ENCODE measurements at regions not wholly inside any gene's neighbourhood (a gene's known extent, or its start where the extent isn't known, plus 50 kb on each side); places are given as distances from the start of the nearest gene placed in this dataset.
A peak's percentile ranks its signal among the peaks of the same experiment; 100 is the strongest.
"Not testable (repeated sequence)": the region's sequence is repeated elsewhere in the genome, so short reads cannot be mapped to it uniquely, and the experiment has no call there.

GRCh38 chr4:134501973-134502643, 300.5 kb upstream of the PABPC4L start:
- H3K27ac ChIP-seq: no peak overlapping the region
- no peak for DNase-seq
- no peaks in the 10 kb centered on the region for H3K36me3 ChIP-seq (replicated peaks)
- in situ Hi-C loops (cut with HindIII; ENCODE audit: low pct_ligation_motif_present, low sequenced_read_pairs): no loop called here
- no peak for TF ChIP-seq CTCF (IDR thresholded peaks at IDR 0.05; ENCODE audit: low read depth, low read length, missing control alignments)
- no peak overlapping the region for H3K4me3 ChIP-seq (ENCODE audit: low read depth, low read length)
- no peaks in the 10 kb centered on the region for H3K27me3 ChIP-seq (replicated peaks)

- H3K4me3 ChIP-seq (ENCODE audit: low read depth, low read length); in situ Hi-C loops (cut with HindIII; ENCODE audit: low pct_ligation_motif_present, low sequenced_read_pairs); H3K27me3 ChIP-seq (replicated peaks); DNase-seq; H3K36me3 ChIP-seq (replicated peaks); H3K27ac ChIP-seq: not testable (repeated sequence)
These were observed 299.9 kb upstream of the PABPC4L start for GRCh38 chr4:134501488-134501887.

- Histone ChIP-seq H3K27ac (no peak overlapping the region), H3K27me3 (replicated peaks) (no peaks in the 10 kb centered on the region), H3K36me3 (replicated peaks) (no peaks in the 10 kb centered on the region), H3K4me3 (ENCODE audit: low read depth, low read length) (no peak overlapping the region)
- in situ Hi-C loops (cut with HindIII; ENCODE audit: low pct_ligation_motif_present, low sequenced_read_pairs): no loop called here
- TF ChIP-seq CTCF (IDR thresholded peaks at IDR 0.05; ENCODE audit: low read depth, low read length, missing control alignments): no peak
- DNase-seq: no peak
These were observed 297.5 kb upstream of the PABPC4L start for GRCh38 chr4:134499074-134499473.

- Histone ChIP-seq H3K4me3 (ENCODE audit: low read depth, low read length) (no peak overlapping the region), H3K36me3 (replicated peaks) (no peaks in the 10 kb centered on the region), H3K27me3 (replicated peaks) (no peaks in the 10 kb centered on the region), H3K27ac (no peak overlapping the region)
- in situ Hi-C loops (cut with HindIII; ENCODE audit: low pct_ligation_motif_present, low sequenced_read_pairs): no loop called here
- TF ChIP-seq CTCF (IDR thresholded peaks at IDR 0.05; ENCODE audit: low read depth, low read length, missing control alignments): no peak
- no peak for DNase-seq
These were observed 289.3 kb upstream of the PABPC4L start for GRCh38 chr4:134490863-134491262.

DNA sequence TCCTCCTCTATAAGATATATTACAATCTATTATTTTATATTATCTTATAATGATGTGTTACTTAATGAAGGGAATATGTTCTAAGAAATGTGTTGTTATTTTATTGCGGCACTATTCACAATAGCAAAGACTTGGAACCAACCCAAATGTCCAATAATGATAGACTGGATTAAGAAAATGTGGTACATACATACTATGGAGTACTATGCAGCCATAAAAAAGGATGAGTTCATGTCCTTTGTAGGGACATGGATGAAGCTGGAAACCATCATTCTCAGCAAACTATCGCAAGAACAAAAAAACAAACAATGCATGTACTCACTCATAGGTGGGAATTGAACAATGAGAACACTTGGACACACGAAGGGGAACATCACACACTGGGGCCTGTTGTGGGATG, 281.9 kb upstream of the PABPC4L start:
- H3K4me3 ChIP-seq (ENCODE audit: low read depth, low read length); H3K27me3 ChIP-seq (replicated peaks); H3K27ac ChIP-seq; H3K36me3 ChIP-seq (replicated peaks); DNase-seq; in situ Hi-C loops (cut with HindIII; ENCODE audit: low pct_ligation_motif_present, low sequenced_read_pairs): not testable (repeated sequence)

DNA sequence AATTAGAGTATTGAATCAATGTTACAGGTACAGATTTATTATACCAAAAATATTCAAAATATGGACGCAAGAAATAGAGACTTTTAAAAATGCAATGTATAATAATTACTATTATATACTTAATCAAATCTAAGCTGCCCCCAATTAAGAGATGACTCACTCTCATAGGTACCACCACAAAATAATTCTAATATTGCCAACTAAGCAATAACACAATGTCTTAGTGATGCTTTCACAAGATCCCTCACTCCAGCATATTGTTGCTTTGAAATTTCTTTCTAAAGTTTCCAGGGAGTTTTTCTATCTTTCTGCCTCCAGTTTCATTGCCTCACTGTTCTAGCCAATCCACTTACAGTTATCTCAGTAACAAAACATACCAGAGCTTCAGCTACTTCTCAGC, 270.0 kb upstream of the PABPC4L start:
- DNase-seq: no peak
- H3K4me3 ChIP-seq (ENCODE audit: low read depth, low read length): no peak overlapping the region
- no peak for TF ChIP-seq CTCF (IDR thresholded peaks at IDR 0.05; ENCODE audit: low read depth, low read length, missing control alignments)
- in situ Hi-C loops (cut with HindIII; ENCODE audit: low pct_ligation_motif_present, low sequenced_read_pairs): no loop called here
- no peaks in the 10 kb centered on the region for H3K27me3 ChIP-seq (replicated peaks)
- H3K27ac ChIP-seq: no peak overlapping the region
- H3K36me3 ChIP-seq (replicated peaks): no peaks in the 10 kb centered on the region

- in situ Hi-C loops (cut with HindIII; ENCODE audit: low pct_ligation_motif_present, low sequenced_read_pairs): no loop called here
- peak; percentile 18 for DNase-seq
- no peaks in the 10 kb centered on the region for H3K36me3 ChIP-seq (replicated peaks)
- H3K27me3 ChIP-seq (replicated peaks): no peaks in the 10 kb centered on the region
- TF ChIP-seq CTCF (IDR thresholded peaks at IDR 0.05; ENCODE audit: low read depth, low read length, missing control alignments): peak; percentile 52
- no peak overlapping the region for H3K4me3 ChIP-seq (ENCODE audit: low read depth, low read length)
- H3K27ac ChIP-seq: no peak overlapping the region
These were observed 269.0 kb upstream of the PABPC4L start for GRCh38 chr4:134470544-134470943.
